ENCODE measurements at regions not wholly inside any gene's neighbourhood (a gene's known extent, or its start where the extent isn't known, plus 50 kb on each side); places are given as distances from the start of the nearest gene placed in this dataset.

GRCh38 chr11:106156290-106156937, 79.0 kb downstream of the AASDHPPT start (continued):
- TF ChIP-seq, protein P1, sequence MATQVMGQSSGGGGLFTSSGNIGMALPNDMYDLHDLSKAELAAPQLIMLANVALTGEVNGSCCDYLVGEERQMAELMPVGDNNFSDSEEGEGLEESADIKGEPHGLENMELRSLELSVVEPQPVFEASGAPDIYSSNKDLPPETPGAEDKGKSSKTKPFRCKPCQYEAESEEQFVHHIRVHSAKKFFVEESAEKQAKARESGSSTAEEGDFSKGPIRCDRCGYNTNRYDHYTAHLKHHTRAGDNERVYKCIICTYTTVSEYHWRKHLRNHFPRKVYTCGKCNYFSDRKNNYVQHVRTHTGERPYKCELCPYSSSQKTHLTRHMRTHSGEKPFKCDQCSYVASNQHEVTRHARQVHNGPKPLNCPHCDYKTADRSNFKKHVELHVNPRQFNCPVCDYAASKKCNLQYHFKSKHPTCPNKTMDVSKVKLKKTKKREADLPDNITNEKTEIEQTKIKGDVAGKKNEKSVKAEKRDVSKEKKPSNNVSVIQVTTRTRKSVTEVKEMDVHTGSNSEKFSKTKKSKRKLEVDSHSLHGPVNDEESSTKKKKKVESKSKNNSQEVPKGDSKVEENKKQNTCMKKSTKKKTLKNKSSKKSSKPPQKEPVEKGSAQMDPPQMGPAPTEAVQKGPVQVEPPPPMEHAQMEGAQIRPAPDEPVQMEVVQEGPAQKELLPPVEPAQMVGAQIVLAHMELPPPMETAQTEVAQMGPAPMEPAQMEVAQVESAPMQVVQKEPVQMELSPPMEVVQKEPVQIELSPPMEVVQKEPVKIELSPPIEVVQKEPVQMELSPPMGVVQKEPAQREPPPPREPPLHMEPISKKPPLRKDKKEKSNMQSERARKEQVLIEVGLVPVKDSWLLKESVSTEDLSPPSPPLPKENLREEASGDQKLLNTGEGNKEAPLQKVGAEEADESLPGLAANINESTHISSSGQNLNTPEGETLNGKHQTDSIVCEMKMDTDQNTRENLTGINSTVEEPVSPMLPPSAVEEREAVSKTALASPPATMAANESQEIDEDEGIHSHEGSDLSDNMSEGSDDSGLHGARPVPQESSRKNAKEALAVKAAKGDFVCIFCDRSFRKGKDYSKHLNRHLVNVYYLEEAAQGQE (IDR thresholded peaks at IDR 0.05; ENCODE audit: borderline replicate concordance), result 0 out of 2 replicates have a peak, but pooled peaks have one; percentile 10
- TF ChIP-seq, protein P1 (CRISPR knock-in tag; IDR thresholded peaks at IDR 0.05; ENCODE audit: low read depth), result no peak
- TF ChIP-seq MAFF (IDR thresholded peaks at IDR 0.05; ENCODE audit: low read length) (peak; percentile 58), ARID4B (CRISPR knock-in tag; IDR thresholded peaks at IDR 0.05) (no peak)

Measured in K562 (cell line).